GM12801 (cell line): ENCODE measurements at regions not wholly inside any gene's neighbourhood (a gene's known extent, or its start where the extent isn't known, plus 50 kb on each side); places are given as distances from the start of the nearest gene placed in this dataset.

ENCODE experiments used
- CTCF ChIP-seq: IDR thresholded peaks from one replicate; pipeline ENCODE4 v1.5.1; 2011; ENCODE audit warnings: control low read depth; ENCODE audit not compliant: insufficient read length; ENCODE audit errors: extremely low read depth

- no peak for TF ChIP-seq CTCF
Observed at GRCh38 chr1:30613188-30613587, 110.2 kb downstream of the MATN1 start.

- TF ChIP-seq CTCF: no peak
Observed at GRCh38 chr1:30612536-30613065, 110.8 kb downstream of the MATN1 start.

- no peak for TF ChIP-seq CTCF
Observed at GRCh38 chr1:30611741-30612309, 111.6 kb downstream of the MATN1 start.

- TF ChIP-seq CTCF: no peak
Observed at GRCh38 chr1:30610917-30611316, 112.5 kb downstream of the MATN1 start.

GRCh38 chr1:30609999-30610345 lies 113.4 kb downstream of the MATN1 start:
- no peak for TF ChIP-seq CTCF

- no peak for TF ChIP-seq CTCF
Observed at GRCh38 chr1:30609336-30609998, 113.9 kb downstream of the MATN1 start.

GRCh38 chr1:30607723-30608122 lies 115.7 kb downstream of the MATN1 start:
- no peak for TF ChIP-seq CTCF

GRCh38 chr1:30606166-30606565 lies 117.2 kb downstream of the MATN1 start:
- TF ChIP-seq CTCF: no peak
